ENCODE measurements at regions not wholly inside any gene's neighbourhood (a gene's known extent, or its start where the extent isn't known, plus 50 kb on each side); places are given as distances from the start of the nearest gene placed in this dataset.

DNA sequence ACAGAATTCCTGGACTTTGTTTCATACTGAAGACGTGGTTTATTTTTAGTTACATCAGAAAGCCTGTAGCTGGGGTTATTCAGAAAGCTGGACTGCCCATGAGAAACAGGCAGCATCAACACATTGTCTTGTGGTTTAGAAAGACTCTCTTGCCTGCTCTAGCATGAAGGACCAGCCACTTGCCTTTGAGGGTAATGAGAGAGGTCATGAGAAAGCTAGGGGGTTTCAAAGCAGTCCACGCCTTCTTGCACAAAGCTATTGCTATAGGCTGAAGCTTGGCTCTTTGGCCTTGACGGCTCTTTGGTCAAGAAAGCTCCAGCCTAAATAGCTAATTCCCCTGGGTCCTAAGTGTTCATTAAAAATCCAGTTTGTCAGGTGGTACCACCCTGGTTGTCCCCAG lies 208.1 kb downstream of the PRDM2 start:
- TF ChIP-seq, protein P1, sequence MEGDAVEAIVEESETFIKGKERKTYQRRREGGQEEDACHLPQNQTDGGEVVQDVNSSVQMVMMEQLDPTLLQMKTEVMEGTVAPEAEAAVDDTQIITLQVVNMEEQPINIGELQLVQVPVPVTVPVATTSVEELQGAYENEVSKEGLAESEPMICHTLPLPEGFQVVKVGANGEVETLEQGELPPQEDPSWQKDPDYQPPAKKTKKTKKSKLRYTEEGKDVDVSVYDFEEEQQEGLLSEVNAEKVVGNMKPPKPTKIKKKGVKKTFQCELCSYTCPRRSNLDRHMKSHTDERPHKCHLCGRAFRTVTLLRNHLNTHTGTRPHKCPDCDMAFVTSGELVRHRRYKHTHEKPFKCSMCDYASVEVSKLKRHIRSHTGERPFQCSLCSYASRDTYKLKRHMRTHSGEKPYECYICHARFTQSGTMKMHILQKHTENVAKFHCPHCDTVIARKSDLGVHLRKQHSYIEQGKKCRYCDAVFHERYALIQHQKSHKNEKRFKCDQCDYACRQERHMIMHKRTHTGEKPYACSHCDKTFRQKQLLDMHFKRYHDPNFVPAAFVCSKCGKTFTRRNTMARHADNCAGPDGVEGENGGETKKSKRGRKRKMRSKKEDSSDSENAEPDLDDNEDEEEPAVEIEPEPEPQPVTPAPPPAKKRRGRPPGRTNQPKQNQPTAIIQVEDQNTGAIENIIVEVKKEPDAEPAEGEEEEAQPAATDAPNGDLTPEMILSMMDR (optimal IDR thresholded peaks at IDR 0.05 in 1 of 3, IDR thresholded peaks at IDR 0.05 in 1 of 3, conservative IDR thresholded peaks at IDR 0.05 in 1 of 3; ENCODE audit: extremely low read depth in 1 of 3, insufficient read depth in 2 of 3, low read length in 3 of 3), result no peak
- no peak for TF ChIP-seq EZH2 (IDR thresholded peaks at IDR 0.05; ENCODE audit: low read length)
